ENCODE measurements at regions not wholly inside any gene's neighbourhood (a gene's known extent, or its start where the extent isn't known, plus 50 kb on each side); places are given as distances from the start of the nearest gene placed in this dataset.
"Not testable (repeated sequence)": the region's sequence is repeated elsewhere in the genome, so short reads cannot be mapped to it uniquely, and the experiment has no call there.

GRCh38 chr12:30345744-30346471 lies 349.8 kb downstream of the IPO8 start:
- DNase-seq (ENCODE audit: low read depth): no peak

DNA sequence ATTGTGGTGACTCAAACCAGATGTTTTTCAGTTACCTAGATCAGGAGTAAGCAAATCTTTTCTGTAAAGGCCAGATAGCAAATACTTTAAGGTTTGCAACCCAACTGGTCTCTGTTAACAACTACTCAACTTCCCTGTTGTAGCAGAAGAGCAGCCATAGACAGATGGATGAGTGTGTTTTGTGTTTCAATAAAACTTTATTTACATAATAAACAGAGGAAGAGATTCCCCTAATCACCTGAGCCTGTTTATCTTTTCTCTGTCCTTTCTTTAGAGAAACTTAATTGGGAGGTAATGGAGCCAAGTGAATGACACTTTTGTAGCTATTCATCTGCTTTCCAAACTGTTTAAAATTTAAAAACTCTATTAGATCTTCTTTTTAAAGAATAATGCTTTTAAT lies 365.1 kb downstream of the IPO8 start:
- DNase-seq (ENCODE audit: low read depth): no peak

DNA sequence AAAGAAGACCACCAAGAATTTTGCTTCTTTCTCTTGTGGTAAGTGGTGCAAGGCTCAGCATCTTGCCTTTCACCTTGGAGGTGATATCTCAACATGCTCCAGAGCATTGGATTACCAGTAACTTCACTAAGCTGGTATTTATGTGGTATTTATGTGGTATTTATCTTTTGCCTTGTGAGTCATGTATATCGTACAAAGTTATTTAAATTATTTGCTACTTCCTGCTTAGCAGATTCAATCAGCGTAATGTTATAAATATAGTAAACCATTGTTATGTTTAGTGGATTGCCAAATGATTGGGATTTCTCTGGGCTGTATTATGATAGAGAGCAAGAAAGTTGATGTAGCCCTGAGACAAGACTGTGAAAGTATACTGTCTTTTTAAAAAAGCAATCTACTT lies 366.4 kb downstream of the IPO8 start:
- no peak for DNase-seq (ENCODE audit: low read depth)

- no peak for DNase-seq (ENCODE audit: low read depth)
Observed at GRCh38 chr12:30323008-30323407, 372.7 kb downstream of the IPO8 start.

DNA sequence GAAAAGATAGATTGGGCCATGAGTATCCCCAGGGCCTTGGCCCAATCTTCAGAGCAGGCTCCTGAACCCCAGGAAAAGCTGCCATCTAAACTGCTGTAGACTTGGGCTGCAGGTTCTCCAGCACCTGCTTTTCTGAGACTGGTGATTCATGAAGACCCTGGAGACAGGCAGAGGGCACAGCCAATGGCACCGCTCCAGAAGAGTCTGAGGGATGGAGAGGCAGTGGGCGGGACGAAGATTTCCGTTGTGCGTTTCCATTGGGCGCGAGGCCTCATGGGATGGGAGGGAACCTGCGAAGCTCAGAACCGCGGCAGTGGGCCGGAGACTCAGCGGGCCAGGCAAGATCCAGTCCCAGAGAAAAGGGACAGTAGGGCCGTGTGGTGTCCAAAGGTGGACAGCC lies 375.1 kb downstream of the IPO8 start:
- DNase-seq (ENCODE audit: low read depth): no peak

DNA sequence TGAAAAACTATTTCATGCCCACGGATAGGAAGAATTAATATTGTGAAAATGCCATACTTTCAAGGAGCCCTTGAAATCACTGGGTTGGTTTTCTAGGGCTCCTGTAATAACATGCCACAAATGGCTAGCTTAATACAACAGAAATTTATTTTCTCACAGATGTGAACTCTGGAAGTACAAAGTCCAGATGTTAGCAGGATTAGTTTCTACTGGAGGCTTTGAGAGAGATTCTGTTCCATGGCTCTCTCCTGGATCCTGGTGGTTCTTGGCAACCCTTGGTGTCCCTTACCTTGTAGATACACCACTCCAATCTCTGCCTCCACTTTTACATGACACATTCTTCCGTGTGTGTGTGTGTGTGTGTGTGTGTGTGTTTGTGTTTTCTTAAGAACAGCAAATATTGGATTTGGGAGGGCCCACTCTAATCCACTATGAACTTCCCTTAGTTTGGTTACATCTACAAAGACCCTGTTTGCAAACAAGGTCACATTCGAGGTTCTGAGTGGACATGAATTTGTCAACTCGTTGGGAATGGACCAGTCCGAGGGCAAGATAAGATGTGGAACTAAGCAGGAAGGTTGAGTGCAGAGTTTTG lies 381.1 kb downstream of the IPO8 start:
- no peak for DNase-seq (ENCODE audit: low read depth)

- no peak for DNase-seq (ENCODE audit: low read depth)
Observed at GRCh38 chr12:30308010-30308717, 387.5 kb downstream of the IPO8 start.

DNA sequence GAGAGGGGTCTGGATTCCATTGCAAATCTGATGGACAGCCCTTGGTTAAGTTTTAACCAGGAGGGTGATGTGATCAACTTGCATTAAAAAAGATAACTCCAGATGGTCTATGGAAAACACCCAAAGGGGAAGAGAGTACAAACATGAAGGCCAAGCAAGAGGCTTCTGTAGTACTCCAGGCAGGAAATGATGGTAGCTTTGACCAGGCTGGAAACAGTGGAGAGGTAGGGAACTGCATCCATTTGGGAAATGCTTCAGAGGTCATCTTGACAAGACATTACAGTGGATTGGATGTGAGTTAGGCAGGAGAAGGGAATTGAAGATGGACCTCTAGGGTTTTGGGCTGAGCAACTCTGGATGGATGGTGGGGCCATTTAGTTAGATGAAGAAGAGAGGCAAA lies 391.1 kb downstream of the IPO8 start:
- no peak for DNase-seq (ENCODE audit: low read depth)

DNA sequence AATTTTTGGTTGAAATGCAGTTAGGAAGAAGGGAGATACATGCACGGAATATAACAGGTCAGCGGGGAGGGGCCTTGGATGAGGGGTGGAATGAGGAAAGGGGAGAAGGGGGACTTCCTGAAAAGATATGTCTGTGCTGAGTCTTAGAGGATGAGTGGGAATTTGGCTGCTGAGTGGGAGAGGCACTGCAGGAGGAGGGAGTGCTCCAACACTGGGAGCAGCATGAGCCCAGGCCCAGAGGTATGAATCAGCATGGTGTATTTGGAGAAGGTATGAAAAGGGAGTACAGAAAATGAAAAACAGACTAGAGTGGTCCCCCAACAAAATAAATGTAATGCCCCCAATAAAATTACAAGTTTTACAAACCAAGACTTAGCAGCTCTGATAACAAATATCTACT lies 394.4 kb downstream of the IPO8 start:
- DNase-seq (ENCODE audit: low read depth): no peak

GRCh38 chr12:30296486-30296885 lies 399.2 kb downstream of the IPO8 start:
- no peak for DNase-seq (ENCODE audit: low read depth)

DNA sequence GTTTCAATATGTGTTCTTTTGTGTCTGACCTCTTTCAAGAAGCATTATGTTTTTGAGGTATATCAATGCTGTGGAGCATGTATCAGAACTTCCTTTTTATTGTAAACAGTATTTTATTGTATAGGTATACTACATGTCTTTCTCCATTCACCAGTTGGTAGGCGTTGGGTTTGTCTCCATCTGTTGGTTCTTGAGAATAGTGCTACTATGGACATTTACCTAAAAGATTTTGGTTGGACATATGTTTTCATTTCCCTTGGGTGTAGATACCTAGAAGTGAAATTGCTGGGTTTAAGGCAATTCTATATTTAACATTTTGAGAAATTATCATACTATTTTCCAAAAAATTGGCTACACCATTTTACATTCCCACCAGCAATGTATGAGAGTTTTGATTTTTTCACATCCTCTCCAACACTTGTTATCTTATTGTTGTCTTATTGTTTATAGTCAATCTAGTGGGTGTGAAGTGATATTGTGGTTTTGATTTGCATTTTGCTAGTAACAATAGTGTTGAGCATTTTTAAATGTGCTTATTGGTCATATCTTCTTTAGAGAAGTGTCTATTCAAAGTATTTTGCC lies 409.2 kb downstream of the IPO8 start:
- DNase-seq (ENCODE audit: low read depth): no peak

DNA sequence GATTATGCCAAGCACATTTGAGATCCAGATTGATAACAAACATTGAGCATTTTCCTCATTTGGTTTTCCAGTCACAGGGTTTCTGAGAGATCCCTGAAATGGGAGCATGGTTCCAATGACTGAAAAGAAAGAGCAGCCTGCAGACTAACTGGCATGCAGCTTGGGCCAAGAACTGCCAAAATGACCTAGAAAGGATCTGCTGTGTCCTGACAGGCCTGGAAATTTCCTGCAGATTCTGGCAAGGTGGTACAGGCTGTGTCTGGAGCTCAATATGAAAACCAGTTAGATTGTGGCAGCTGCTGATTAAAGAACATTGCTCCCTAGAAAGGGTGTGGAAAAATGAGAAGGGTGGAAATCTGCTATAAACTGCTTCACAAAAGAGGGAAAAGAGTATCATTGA lies 417.3 kb downstream of the IPO8 start:
- no peak for DNase-seq (ENCODE audit: low read depth)

DNA sequence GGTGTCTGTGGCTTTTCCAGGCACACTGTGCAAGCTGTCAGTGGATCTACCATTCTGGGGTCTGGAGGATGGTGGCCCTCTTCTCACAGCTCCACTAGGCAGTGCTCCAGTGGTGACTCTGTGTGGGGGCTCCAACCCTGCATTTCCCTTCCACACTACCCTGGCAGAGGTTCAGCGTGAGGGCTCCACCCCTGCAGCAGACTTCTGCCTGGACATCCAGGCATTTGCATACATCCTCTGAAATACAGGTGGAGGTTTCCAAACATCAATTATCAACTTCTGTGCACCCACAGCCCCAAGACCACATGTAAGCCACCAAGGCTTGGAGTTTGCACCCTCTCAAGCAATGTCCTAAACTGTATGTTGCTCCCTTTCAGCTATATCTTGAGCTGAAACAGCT lies 423.2 kb downstream of the IPO8 start:
- not testable (repeated sequence) for DNase-seq (ENCODE audit: low read depth)

- DNase-seq (ENCODE audit: low read depth): peak; percentile 8
Observed at GRCh38 chr12:30269496-30269895, 426.2 kb downstream of the IPO8 start.

GRCh38 chr12:30268041-30268440 lies 427.6 kb downstream of the IPO8 start:
- DNase-seq (ENCODE audit: low read depth): peak; percentile 9

GRCh38 chr12:30263434-30263833 lies 432.2 kb downstream of the IPO8 start:
- no peak for DNase-seq (ENCODE audit: low read depth)

DNA sequence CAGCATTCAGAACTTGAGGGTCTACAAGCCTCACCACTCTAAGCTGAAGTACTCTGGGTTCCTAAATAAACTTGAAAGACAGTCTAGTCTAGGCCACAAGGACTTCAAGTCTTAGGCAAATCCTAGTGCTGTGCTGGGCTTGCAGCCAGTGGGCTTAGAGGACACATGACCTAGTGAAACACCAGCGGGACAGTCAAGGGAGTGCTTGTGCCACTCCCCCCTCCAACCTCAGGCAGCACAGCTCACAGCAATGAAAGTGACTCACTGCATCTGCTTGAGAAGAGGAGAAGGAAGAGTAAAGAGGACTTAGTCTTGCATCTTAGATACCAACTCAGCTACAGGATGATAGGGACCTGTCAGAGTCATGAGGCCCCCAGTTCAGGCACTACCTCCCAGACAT lies 438.1 kb downstream of the IPO8 start:
- DNase-seq (ENCODE audit: low read depth): no peak

DNA sequence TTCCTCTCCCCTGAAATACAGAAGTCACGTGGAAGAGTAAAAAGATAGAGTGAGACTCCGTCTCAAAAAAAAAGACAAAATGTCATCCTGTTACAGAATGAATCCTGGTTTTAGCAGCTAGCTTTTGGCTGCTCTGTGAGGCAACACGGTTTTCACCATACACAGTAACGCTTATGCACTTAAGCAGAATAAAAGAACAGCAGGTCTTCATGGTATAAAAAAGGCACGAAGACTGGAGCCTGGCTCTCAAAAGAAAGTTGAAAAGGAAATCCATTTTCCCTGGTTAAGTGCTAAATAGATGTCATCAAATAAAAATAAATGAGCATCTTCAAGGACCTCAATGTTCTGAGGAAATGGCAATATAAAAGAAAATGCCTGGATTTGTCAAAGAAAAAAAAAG lies 444.1 kb downstream of the IPO8 start:
- no peak for DNase-seq (ENCODE audit: low read depth)

GRCh38 chr12:30243426-30243825 lies 452.2 kb downstream of the IPO8 start:
- DNase-seq (ENCODE audit: low read depth): no peak

- DNase-seq (ENCODE audit: low read depth): no peak
Observed at GRCh38 chr12:30219047-30219446, 435.3 kb upstream of the TMTC1 start.

GRCh38 chr12:30218073-30218472 lies 434.3 kb upstream of the TMTC1 start:
- no peak for DNase-seq (ENCODE audit: low read depth)

DNA sequence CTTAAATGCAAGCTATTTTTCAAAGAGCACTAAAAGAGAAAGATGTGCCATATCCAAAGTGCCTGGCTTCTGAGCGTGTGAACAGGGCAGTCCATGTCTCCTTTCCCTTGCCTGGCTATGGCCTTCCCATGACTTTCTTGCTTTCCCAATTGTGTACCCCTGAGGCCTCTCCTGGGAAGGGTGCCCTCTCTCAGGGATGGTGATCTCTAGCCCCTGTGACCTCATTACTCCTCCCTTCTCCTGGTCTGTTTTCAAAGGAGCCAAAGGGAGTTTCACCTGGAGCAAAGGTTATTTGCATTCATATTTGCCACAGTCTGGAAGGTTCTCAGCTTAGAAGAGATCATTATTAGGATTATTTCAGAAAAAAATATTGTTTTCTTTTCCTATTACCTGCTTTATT lies 429.4 kb upstream of the TMTC1 start:
- no peak for DNase-seq (ENCODE audit: low read depth)

GRCh38 chr12:30211743-30212142 lies 428.0 kb upstream of the TMTC1 start:
- DNase-seq (ENCODE audit: low read depth): no peak
